NCI-H1048 (cell line): ENCODE measurements at regions not wholly inside any gene's neighbourhood (a gene's known extent, or its start where the extent isn't known, plus 50 kb on each side); places are given as distances from the start of the nearest gene placed in this dataset.

ENCODE experiments used
- DNase-seq: peaks from one replicate; lab custom pipeline; 2025; lab: John Stamatoyannopoulos, UW

- peak; percentile 76 for DNase-seq
Observed at GRCh38 chr3:107969994-107970819, 120.6 kb downstream of the CD47 start.

GRCh38 chr3:107969525-107969924, 121.3 kb downstream of the CD47 start:
- DNase-seq = no peak

- no peak for DNase-seq
Observed at GRCh38 chr3:107966276-107966675, 124.6 kb downstream of the CD47 start.

- no peak for DNase-seq
Observed at GRCh38 chr3:107965136-107965655, 125.6 kb downstream of the CD47 start.

- no peak for DNase-seq
Observed at GRCh38 chr3:107963581-107963980, 127.2 kb downstream of the CD47 start.

- DNase-seq = no peak
Observed at GRCh38 chr3:107962946-107963345, 127.9 kb downstream of the CD47 start.

- DNase-seq = no peak
Observed at GRCh38 chr3:107962037-107962436, 128.8 kb downstream of the CD47 start.

- no peak for DNase-seq
Observed at GRCh38 chr3:107959550-107960154, 131.2 kb downstream of the CD47 start.

GRCh38 chr3:107958146-107958545, 132.7 kb downstream of the CD47 start:
- DNase-seq = no peak

- no peak for DNase-seq
Observed at GRCh38 chr3:107956991-107957900, 133.6 kb downstream of the CD47 start.

GRCh38 chr3:107954845-107955244, 136.0 kb downstream of the CD47 start:
- DNase-seq = no peak

GRCh38 chr3:107953722-107954121, 137.1 kb downstream of the CD47 start:
- DNase-seq = no peak

- DNase-seq = no peak
Observed at GRCh38 chr3:107951126-107951525, 139.7 kb downstream of the CD47 start.

- DNase-seq = no peak
Observed at GRCh38 chr3:107950417-107950816, 140.4 kb downstream of the CD47 start.

- DNase-seq = no peak
Observed at GRCh38 chr3:107949394-107949970, 141.3 kb downstream of the CD47 start.

GRCh38 chr3:107947203-107947602, 143.6 kb downstream of the CD47 start:
- no peak for DNase-seq

GRCh38 chr3:107946700-107947099, 144.1 kb downstream of the CD47 start:
- DNase-seq = no peak

- DNase-seq = no peak
Observed at GRCh38 chr3:107945417-107946094, 145.3 kb downstream of the CD47 start.

GRCh38 chr3:107943786-107944523, 146.9 kb downstream of the CD47 start:
- DNase-seq = no peak

GRCh38 chr3:107942951-107943749, 147.7 kb downstream of the CD47 start:
- DNase-seq = no peak
